GM18499 (cell line): ENCODE measurements at regions not wholly inside any gene's neighbourhood (a gene's known extent, or its start where the extent isn't known, plus 50 kb on each side); places are given as distances from the start of the nearest gene placed in this dataset.

Experiments used
- ATAC-seq: cut with Tn5 transposase; IDR thresholded peaks from one replicate; pipeline ENCODE4 v1.9.1; 2021; ENCODE audit warnings: moderate number of reproducible peaks; ENCODE audit not compliant: insufficient read depth, unreplicated experiment

DNA sequence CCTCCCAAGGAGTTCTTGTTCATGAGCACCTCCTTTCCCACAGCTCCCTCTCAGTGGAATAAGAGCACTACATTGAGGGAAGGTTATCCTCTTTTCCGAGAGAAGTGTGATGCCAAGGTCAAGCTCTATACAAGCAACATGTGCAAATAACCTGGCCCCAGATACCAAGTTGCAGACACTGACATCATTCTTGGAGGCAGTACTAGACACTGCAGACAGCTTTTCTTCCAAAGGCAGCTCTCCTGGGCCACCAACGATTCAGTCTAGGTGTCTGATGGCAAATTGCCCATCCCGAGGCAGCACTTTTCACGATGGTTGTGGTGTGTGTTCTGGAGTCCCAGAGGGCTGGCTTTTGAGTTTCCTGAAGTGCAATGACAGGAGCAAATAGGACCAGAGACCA is 384.9 kb downstream of the TLL1 start:
- ATAC-seq, result no peak

- no peak for ATAC-seq
Observed at GRCh38 chr4:166259081-166259480, 386.0 kb downstream of the TLL1 start.

DNA sequence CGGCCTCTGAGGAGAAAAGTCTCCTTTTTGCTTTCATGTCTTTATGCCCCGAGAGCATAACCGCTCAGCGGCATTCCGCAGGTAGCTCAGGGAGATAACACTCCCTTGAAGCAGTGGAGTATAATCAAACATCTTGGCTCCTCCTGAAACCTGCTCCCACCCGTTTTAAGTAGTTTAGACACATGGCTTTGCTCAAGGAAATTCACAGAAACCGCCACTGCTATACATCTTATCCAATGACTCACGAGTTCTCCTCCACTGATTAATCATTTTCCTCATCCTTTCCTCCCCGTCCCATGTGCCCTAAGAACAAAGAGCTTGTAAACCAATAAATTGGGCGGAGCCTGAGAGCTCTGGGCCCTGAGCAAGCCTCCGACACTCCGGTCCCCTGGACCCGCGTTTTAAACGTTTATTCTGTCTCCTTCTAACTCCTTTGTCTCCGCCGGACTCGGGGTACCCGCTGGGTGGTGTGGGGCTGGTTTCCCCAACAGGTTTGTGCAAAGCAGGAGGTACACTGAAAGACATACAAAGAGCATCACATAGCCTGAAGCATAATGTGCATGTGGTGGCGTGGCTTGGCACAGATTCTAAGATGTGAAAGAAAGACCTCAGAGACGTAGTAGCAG is 401.2 kb downstream of the TLL1 start:
- ATAC-seq, result no peak

DNA sequence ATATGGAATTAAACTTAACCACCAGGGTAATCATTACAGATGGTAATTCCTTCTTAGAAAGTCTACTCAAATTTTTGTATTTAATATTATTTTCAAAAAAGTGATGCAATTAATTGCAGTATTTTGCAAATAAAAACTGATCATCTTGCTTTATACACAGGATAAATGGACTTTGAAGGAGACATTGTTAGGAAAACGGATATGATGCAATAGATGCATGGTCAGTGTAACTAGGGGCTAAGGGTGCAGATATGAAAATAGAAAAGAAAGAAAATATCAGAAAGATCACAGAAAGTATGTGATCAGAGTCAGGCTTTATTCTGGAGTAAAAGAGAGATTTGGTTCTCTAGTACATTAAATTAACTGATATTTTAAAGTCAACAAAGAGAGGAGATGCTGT is 401.7 kb downstream of the TLL1 start:
- ATAC-seq, result no peak

GRCh38 chr4:166277401-166277800 is 404.4 kb downstream of the TLL1 start:
- no peak for ATAC-seq

DNA sequence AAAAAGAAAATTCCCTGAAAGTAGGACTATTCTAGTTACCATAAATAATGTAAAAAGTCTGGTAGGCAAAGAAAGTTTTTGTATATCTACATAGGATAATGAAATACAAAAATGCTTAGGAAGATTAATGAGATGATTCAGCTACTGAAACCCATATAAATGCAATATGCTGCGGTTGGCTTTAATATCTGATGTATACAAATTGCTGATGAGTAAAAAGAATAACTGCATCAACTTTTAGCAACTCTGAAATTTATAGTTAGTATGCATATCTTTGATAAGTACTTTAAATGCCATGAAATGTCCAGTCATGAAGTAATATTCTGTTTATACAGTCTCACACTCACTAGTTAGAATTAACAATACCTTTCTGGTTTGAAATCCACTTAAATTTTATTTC is 404.8 kb downstream of the TLL1 start:
- ATAC-seq, result no peak

- ATAC-seq, result no peak
Observed at GRCh38 chr4:166279261-166279660, 406.2 kb downstream of the TLL1 start.

GRCh38 chr4:166280642-166281041 is 407.6 kb downstream of the TLL1 start:
- ATAC-seq, result no peak

DNA sequence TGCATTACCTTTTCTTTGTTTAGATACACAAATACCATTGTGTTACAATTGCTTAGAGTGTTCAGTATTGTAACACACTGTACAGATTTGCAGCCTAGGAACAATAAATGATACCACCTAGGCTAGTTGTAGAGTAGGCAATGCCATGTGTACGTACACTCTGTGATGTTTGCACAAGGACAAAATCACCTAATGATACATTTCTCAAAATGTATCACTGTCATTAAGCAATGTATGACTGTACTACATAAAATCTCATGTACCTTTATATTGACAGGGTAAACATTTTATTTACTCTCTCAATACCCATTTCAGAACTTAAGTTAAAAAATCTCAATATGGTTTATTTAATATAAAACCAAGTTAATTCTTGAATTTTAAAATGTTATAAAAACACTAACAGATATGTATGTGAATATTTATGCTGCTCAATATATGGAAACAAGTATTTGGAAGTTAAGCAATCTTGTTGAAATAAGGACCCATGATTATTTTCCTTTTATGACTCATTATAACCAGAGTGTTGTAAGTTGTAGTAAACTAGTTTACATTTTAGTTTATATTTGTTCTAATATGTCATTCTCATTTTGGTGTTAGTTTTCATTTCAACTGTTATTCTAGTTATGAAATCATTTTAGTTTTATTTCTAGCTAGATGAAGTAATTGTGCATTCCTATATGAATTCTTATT is 409.2 kb downstream of the TLL1 start:
- ATAC-seq, result no peak

DNA sequence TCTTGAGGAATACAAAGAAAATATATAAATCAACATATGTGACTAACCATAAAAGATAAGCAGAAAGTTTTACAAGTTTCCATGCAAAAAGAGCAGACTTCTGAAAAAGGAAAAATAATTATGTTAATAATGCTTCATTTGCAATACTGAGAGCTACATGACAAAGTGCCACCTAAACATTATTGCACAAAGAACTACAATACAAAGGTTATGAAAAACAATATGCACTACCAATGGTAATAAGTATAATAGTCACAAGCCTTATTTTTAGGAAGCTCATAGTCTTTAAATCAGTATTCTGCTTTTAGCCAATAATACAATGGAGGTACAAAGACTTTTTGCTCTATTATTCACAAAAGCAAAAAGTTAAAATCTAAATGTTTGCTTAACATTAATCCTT is 411.2 kb downstream of the TLL1 start:
- ATAC-seq, result no peak

GRCh38 chr4:166290426-166290825 is 417.4 kb downstream of the TLL1 start:
- no peak for ATAC-seq

- no peak for ATAC-seq
Observed at GRCh38 chr4:166293556-166293955, 420.5 kb downstream of the TLL1 start.

DNA sequence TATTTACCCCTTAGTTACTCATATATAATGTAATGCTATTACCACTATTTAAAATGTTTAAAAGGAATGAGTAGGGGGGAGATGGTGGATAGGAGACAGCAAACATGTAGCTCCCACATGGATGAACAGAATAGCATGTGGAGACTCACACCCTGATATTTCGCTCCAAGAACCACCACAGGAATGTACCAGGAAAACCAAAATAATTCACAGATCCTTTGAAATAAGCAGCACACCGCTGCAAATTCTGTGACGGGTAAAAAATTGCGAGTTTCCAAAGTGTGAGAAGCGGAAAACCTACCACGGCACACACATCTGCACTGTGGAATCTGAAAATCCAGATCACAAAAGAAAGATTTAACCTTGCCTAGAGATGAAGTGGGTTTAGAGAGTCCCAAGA is 428.2 kb downstream of the TLL1 start:
- no peak for ATAC-seq

- no peak for ATAC-seq
Observed at GRCh38 chr4:166308647-166309046, 435.6 kb downstream of the TLL1 start.

- no peak for ATAC-seq
Observed at GRCh38 chr4:166309286-166309685, 436.2 kb downstream of the TLL1 start.

DNA sequence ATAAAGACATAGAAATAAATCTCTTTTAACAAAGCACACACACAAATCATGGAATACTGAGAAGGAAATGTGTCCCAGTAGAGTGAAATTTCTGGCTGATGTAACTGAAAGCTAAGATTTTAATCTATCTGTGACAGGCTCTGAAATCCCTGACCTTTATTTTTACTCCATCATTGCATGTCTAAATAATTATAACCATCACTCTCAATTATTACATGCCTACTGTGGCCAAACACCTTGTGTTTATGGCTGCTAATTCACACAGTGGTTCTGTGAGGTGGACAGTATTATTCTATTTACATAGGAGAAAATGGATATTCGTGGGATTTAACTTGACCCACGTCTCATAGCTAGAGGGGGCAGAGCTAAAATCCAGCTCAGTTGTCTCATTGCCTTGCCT is 438.1 kb downstream of the TLL1 start:
- no peak for ATAC-seq

- ATAC-seq, result no peak
Observed at GRCh38 chr4:166312166-166312565, 439.1 kb downstream of the TLL1 start.

- ATAC-seq, result no peak
Observed at GRCh38 chr4:166314902-166315301, 441.9 kb downstream of the TLL1 start.

DNA sequence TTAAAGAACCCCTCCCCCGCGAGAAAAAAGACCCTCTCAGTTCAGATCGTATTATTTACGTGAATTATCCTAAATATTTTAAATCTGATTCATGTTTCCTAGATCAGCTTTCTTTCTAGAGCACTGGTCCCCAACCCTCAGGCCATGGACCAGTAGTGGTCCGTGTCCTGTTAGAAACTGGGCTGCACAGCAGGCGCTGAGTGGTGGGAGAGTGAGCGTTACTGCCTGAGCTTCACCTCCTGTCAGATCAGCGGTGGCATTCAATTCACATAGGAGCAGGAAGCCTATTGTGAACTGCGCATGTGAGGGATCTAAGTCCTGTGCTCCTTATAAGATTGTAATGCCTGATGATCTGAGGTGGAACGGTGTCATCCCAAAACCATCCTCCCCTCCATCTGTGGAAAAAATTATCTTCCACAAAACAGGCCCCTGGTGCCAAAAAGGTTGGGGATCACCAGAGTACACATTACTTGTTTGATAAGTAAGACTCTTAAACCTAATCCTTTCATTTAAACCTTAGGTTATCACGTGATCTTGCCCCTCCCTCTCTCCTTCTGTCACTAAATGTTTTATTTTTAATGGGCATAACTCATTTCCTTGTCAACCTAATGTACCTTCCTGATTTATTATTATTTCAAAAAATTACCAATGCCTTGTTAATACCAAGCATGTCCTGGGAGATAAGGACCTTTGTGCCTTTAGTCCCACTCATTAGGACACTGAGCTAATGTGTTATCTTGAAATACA is 442.9 kb downstream of the TLL1 start:
- ATAC-seq, result no peak

DNA sequence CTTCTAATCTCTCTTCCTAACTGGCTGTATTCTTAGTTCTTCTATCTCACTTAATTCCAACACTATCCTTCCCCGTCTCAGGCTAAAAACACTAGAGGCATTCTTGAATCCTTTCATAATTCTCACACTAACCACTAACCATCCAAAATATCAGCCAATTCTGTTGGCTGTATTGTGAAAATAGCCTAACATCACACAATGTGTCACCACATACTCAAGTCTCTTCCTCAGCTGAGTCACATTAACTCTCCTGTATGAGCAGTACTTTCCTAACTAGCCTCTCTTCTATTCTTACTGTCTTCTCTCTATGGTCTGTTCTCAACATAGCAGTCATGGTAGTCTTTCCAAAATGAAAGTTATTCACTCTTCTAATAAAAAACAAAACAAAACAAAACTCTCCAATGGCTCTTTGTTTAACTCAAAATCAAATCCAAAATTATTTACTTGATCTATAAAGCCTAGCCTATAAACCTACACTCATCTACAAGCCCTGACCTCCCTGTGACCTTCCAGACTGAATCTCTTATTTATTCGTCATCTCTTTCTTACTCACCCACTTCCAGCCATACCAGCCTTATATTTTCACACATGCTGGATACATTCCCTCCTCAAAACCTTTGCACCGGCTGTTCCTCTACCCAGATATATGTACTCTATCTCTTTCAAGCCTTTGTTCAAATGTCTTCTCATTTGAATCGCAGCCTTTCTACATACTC is 445.9 kb downstream of the TLL1 start:
- no peak for ATAC-seq

GRCh38 chr4:166323250-166323649 is 450.2 kb downstream of the TLL1 start:
- ATAC-seq, result no peak
